NB4 (cell line): ENCODE measurements at regions not wholly inside any gene's neighbourhood (a gene's known extent, or its start where the extent isn't known, plus 50 kb on each side); places are given as distances from the start of the nearest gene placed in this dataset.

Experiments
- CTCF ChIP-seq: IDR thresholded peaks from one replicate; pipeline ENCODE4 v1.5.1; 2012; ENCODE audit warnings: low read depth, low read length
- MYC ChIP-seq: IDR thresholded peaks from 2 replicates; pipeline ENCODE4 v1.6.1; 2011; ENCODE audit warnings: low read depth, low read length
- POLR2A ChIP-seq: IDR thresholded peaks from 2 replicates; pipeline ENCODE4 v1.6.1; 2011; ENCODE audit warnings: mild to moderate bottlenecking; ENCODE audit not compliant: insufficient read length; ENCODE audit errors: extremely low read depth

GRCh38 chr4:59664771-59665170 is 1535.4 kb upstream of the ADGRL3 start:
- TF ChIP-seq POLR2A (no peak), MYC (no peak), CTCF (no peak)
